ENCODE measurements at regions not wholly inside any gene's neighbourhood (a gene's known extent, or its start where the extent isn't known, plus 50 kb on each side); places are given as distances from the start of the nearest gene placed in this dataset.
"Not testable (repeated sequence)": the region's sequence is repeated elsewhere in the genome, so short reads cannot be mapped to it uniquely, and the experiment has no call there.

DNA sequence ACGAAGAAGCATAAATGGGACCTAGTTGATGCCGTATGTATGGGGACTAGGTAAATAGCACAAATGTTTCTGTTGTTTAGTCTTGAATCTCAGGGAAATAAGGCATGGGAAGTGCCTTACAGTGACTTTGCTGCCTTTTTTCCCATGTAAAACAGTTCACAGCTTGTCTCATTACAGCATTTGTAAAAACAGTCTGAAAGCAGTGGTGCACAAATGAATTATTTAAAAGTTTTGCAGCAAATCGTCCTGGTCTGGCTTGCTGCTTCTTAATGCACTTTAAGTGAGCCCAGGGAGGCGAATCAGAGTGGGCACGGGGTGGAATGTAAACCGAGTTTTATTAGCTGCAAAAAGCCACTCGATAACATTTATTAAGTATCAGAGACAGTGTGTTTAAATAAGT is 302.0 kb upstream of the ETAA1 start:
- TF ChIP-seq, protein P1, sequence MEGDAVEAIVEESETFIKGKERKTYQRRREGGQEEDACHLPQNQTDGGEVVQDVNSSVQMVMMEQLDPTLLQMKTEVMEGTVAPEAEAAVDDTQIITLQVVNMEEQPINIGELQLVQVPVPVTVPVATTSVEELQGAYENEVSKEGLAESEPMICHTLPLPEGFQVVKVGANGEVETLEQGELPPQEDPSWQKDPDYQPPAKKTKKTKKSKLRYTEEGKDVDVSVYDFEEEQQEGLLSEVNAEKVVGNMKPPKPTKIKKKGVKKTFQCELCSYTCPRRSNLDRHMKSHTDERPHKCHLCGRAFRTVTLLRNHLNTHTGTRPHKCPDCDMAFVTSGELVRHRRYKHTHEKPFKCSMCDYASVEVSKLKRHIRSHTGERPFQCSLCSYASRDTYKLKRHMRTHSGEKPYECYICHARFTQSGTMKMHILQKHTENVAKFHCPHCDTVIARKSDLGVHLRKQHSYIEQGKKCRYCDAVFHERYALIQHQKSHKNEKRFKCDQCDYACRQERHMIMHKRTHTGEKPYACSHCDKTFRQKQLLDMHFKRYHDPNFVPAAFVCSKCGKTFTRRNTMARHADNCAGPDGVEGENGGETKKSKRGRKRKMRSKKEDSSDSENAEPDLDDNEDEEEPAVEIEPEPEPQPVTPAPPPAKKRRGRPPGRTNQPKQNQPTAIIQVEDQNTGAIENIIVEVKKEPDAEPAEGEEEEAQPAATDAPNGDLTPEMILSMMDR (IDR thresholded peaks at IDR 0.05; ENCODE audit: control insufficient read depth, extremely low read depth, insufficient read depth) = no peak
- no peak overlapping the region for H3K4me3 ChIP-seq (ENCODE audit: low read depth, low read length)
- no peak for DNase-seq (ENCODE audit: low read depth)

DNA sequence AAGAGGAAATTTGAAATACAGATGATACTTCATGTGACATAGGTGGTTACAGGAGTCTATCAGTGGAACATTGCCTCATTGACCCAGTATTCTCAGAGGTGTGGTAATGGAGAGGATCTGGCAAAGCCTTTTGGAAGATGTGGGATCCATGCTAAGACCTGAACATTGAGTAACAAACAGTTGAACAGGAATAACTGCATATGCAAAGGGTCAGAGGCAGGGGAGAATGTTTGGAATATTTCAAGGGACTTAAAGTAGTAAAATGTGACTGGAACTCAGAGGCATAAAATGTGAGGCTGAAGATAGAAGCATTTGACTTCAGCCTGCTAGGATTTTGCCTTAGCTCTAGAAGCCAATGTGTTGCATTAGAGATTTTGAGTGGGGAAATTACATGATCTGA is 300.2 kb upstream of the ETAA1 start:
- TF ChIP-seq, protein P1 (IDR thresholded peaks at IDR 0.05; ENCODE audit: control insufficient read depth, extremely low read depth, insufficient read depth) = no peak
- no peak overlapping the region for H3K4me3 ChIP-seq (ENCODE audit: low read depth, low read length)
- no peak for DNase-seq (ENCODE audit: low read depth)

DNA sequence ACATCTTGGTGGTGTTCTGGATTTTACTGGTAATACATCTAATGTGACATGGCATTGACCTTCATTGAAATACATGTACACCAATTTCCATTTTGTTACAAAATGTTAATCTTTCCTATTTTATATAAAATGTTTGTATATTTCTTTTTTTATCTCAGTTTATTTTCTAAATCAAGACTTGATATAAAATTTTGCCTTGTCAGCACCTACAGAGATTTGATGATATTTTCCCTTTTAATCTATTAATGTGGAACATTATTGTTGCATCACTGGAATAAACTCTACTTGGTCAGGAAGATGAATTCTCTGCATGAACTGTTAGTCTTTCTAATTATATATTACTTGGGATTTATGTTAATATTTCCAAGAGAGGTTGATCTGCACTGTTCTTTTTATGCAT is 294.0 kb upstream of the ETAA1 start:
- TF ChIP-seq, protein P1 (IDR thresholded peaks at IDR 0.05; ENCODE audit: control insufficient read depth, extremely low read depth, insufficient read depth) = no peak
- DNase-seq (ENCODE audit: low read depth) = no peak
- H3K4me3 ChIP-seq (ENCODE audit: low read depth, low read length) = no peak overlapping the region

DNA sequence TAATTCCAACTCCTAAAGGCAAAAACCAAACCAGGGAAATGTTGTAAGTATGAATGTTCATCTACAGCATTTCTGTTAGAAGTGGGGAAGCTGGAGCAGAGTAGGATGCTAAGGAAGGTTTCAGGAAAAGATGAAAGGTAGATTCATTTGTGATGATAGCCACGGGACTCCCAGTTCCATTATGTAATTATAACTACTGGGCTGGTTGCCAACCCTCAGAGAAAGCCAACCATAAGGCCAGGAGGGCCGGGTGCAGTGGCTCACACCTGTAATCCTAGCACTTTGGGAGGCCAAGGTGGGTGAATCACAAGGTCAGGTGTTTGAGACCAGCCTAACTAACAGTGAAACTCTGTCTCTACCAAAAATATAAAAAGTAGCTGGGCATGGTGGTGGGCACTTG is 288.9 kb upstream of the ETAA1 start:
- H3K4me3 ChIP-seq (ENCODE audit: low read depth, low read length) = no peak overlapping the region
- TF ChIP-seq, protein P1 (IDR thresholded peaks at IDR 0.05; ENCODE audit: control insufficient read depth, extremely low read depth, insufficient read depth) = no peak
- no peak for DNase-seq (ENCODE audit: low read depth)

DNA sequence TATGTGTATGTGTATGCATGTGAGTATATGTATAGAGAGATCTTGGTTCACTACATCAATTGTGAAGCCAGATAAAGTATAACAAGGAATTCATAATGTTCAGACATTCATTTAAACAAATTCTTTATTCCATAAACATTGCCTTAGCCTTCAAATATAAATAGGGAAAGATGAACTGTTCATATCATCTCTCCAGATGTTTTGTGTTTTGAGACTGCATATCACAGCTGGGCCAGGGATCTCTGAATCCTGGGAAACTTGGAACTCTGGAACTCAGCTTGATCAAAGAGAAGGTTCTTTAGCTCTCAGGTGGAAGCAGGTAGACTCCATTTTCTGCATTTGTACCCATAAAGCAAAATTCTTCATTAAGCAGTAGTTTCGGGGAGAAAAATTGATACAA is 272.6 kb upstream of the ETAA1 start:
- DNase-seq (ENCODE audit: low read depth) = no peak
- no peak overlapping the region for H3K4me3 ChIP-seq (ENCODE audit: low read depth, low read length)
- TF ChIP-seq, protein P1 (IDR thresholded peaks at IDR 0.05; ENCODE audit: control insufficient read depth, extremely low read depth, insufficient read depth) = no peak

DNA sequence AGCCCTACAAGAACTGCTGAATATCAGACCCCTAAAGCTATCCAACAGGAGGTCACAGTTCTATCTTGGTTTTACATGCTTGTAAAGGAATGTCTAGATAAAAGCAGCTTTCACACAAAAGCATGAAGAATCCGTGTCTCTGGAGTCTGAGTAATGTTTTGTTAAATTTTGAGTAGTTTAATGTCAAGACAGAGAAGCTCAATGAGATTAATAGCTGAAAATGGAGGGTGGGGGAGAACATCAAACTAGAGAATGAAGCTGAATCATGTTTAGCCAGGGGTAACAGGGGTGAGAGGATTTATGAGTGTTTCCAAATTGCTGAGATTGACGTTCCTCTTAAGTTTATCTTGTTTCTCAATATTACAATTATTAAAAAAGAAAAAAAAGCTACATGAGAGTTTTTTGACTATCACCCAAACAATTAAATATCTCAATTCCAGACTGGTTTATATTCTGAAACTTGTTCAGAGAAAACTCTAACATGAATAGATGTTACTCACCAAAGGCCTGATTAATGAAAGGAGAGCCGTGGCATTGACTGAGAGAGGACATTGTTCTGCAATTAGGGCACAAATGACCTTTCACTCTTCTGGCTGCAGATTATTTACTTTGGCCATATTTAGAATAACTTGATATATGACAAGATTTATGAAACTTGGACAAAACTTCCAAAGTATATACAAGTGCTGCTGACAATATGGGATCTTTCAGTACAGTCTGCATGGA is 266.4 kb upstream of the ETAA1 start:
- no peak overlapping the region for H3K4me3 ChIP-seq (ENCODE audit: low read depth, low read length)
- TF ChIP-seq, protein P1 (IDR thresholded peaks at IDR 0.05; ENCODE audit: control insufficient read depth, extremely low read depth, insufficient read depth) = no peak
- no peak for DNase-seq (ENCODE audit: low read depth)

DNA sequence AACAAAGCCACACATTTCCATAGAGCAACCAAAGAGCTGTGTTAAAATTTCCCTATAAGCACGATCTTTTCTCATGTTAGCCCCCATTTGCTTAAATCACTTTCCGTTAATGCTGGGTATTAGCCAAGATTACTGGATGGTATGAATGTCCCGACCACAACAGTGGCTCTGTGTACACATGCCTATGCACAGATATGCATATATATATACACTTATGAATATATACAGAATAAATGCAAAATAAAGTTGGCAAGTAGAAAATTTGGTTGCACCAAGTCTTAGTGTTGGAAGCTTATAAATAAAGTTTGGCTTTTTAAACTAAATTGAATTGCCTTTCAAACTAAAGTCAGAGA is 265.9 kb upstream of the ETAA1 start:
- DNase-seq (ENCODE audit: low read depth) = no peak
- TF ChIP-seq, protein P1 (IDR thresholded peaks at IDR 0.05; ENCODE audit: control insufficient read depth, extremely low read depth, insufficient read depth) = no peak
- H3K4me3 ChIP-seq (ENCODE audit: low read depth, low read length) = no peak overlapping the region

DNA sequence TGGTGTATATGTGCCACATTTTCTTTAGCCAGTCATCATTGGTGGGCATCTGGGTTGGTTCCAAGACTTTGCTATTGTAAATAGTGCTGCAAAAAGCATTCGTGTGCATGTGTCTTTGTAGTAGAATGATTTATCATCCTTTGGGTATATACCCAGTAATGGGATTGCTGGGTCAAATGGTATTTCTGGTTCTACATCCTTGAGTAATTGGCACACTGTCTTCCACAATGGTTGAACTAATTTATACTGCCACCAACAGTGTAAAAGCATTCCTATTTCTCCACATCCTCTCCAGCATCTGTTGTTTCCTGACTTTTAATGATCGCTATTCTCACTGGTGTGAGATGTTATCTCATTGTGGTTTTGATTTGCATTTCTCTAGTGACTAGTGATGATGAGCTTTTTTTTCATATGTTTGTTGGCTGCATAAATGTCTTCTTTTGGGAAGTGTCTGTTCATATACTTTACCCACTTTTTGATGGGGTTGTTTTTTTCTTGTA is 264.6 kb upstream of the ETAA1 start:
- DNase-seq (ENCODE audit: low read depth); H3K4me3 ChIP-seq (ENCODE audit: low read depth, low read length): not testable (repeated sequence)

Measured in LNCaP clone FGC (cell line).